HG03064 (cell line): ENCODE measurements at regions not wholly inside any gene's neighbourhood (a gene's known extent, or its start where the extent isn't known, plus 50 kb on each side); places are given as distances from the start of the nearest gene placed in this dataset.

Experiments used
- ATAC-seq: cut with Tn5 transposase; IDR thresholded peaks from one replicate; pipeline ENCODE4 v1.9.1; 2021; ENCODE audit warnings: low read depth; ENCODE audit not compliant: unreplicated experiment

DNA sequence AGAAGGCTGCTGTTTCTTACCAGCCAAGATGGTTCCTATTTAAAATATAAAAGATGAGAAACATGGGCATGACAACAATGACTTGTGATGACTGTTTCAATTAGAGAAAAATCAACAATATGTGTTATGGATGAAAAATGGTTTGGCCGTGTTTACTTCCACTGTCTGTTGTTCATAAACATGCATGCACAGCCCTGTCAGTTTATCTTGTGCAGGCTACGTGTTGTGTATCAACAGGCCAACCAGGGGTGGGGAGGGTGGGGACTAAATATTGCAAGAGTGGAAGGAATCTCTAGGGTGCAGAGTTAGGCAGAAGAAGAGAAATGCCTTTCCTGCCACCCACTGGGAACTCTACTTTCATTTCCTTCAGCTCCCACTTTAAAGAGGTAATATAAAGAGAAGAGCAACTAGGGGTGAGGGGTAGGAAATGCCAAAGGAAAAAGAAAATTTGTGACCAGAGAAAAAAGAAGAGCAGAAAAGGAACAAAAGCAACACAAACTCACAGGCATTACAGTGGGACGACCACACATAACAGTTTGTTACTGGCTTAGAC, 116.8 kb upstream of the MEIS1 start:
- ATAC-seq, result no peak

DNA sequence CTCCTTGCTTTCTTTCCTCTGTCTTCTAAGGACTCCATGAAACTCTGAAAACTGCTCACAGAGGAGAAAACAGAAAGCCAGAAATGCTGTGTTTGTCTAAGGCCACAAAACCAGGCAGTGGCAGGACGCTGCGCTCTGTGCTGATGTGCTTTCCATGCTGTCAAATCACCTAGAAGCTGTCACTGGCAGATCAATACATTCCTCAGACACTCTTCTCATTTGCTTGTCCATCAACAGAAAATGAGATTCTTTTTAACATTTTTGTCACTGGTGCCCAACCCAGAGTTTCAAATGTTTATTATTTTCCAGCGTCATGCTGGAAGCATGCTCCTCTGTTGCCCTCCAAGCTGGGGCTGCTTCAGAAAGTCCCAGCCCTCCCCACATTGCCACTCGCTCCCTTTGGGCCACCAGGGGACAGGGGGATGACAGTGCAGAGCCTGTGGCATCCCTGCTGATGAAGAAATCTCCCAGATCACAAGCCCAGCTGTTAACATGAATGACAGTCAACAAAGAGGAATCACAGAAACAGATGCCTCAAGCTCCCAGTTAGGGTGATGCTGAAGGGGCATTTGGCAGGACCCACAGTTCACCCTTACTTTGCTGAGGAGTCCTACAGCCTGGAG, 117.5 kb upstream of the MEIS1 start:
- no peak for ATAC-seq

DNA sequence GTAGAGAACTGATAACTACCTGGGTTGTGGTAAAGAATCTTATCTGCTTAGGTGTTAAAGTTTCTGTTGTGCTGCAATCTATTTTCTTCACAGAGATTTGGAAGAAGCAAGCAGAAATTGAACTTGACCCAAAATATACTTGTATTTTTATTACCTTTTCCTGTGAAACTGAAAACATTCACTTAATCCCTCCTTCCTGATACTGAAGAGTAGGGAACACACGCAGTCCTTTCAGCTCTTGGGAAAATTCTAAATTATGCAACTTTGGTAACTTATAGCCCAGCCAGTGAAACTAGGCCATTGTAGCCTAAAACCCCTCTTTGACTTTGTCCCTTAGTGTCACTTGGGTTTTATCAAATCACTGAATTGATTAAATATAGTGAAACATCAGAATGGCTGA, 128.4 kb upstream of the MEIS1 start:
- ATAC-seq, result no peak

DNA sequence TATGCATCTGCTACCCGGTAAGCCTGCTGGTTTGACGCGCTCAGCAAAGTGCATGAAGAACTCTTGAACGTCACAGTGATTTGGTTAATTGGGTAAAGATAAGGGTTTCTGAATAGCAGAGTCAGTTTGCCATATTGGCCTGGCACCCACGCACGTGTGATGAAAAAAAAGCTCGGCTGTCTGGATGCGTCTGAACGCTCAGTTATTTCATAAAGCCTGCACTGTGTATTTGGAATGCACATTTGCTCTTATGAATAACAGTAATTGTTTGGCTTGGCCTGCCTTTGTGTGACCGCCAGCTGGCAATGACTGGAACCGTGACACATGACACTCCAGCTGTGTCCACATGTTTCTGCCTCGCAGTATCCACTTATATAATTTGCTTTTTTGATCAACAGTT, 129.2 kb upstream of the MEIS1 start:
- no peak for ATAC-seq

DNA sequence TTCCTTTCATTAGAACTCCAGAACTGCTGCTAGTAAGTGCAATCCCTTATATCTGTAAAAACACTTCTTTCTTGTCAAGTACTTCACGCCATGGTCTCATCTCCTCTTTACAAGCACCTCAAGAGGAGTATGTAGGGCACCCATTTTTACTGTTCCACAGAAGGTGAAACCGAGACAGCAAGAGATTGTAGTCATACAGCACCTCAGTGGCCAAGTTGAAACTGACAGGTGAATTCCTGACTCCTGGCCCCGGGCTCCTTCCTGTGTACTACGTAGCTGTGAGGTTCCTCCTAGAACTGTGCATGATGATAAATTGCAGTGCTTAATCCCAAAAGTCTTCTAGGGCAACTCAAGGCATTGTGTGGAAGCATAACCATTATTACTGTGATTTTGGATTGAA, 131.5 kb upstream of the MEIS1 start:
- no peak for ATAC-seq

DNA sequence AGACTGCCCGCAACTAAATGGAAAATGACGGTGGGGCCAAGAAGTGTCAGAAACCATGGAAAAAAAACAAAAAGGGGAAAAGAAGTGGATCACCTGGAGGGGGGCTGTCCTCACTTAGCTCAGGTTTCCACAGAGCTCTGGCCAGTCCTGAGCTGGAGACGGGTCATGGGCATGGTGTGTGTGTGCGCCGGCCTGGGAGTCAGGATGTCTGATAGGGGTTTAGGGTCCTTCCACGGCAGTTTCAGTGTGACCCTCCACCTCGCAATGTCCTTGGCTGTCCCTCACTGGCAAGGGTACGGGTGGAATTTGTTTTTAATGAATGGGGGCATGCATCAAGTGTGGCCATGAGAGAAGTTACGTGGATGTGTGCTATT, 133.2 kb upstream of the MEIS1 start:
- no peak for ATAC-seq

DNA sequence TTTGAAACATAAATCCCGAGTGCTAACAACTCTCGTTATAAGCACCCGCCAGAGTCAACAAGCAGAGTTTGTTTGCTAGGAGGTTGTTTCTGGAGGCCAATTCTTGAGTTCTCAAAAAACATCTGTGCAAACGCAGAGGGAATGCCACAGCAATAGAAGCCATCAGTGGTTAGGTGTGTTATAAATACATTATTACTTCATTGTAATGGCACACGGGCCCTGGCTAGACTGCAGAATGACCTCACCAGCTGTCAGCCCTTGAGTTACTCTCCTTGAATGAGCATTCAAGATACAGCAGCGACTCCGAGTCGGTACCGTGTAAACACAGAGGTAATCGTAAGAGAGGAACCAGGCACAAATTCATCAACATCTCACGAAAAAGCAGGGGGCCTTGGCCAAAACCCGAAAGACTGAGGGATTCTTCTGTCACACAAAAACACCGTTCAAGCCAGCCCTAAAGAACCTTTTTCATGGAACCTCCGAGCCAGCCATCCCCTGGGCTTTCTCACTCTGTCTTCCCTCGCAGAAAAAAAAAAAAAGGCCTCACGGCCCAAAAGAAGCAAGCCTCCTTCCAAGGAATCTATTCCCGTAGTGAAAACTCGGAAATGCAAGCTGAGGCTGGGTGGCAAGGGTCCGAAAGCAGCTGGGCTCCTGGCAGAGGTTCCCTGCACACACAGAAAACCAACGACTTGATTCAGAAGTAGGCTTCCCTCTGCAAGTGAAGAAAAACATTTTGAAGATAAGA, 133.7 kb upstream of the MEIS1 start:
- ATAC-seq, result no peak

DNA sequence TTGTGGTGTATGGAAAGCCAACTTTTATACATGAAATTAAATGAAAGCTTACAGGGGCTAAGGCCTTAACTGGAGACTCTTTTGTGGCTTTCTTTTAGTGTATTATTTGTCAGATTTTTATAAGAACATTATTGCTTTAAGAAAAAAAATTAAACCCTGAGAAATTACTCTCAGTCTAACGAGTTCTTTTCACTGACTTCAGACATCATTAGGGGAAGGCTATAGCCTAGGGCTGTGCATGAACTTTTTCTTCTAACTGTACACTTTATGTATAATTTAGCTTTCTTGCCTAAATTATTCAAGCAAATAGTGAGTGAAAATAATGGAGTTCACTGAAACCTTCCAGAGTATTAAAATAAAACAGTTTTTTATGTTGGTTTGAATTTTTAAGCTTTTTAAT, 151.1 kb upstream of the MEIS1 start:
- ATAC-seq, result no peak

DNA sequence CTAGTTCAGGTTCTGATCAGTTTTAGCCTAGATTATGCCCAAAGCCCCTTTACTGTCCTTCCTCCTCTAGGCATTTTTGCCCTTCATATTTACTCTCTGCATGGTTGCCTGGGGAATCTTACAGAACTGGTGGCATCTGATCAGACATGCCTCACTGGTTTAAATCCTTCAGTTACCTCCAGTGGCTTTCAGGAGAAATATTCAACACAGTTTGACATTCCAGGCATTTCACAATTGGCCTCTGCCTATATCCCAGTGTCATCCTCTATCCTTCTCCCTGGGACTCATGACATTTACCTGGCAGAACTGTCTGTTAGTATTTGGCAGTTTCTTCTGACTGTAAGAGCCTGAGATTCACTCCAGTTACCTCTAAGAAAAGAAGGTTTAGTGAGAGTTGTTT, 152.9 kb upstream of the MEIS1 start:
- no peak for ATAC-seq

DNA sequence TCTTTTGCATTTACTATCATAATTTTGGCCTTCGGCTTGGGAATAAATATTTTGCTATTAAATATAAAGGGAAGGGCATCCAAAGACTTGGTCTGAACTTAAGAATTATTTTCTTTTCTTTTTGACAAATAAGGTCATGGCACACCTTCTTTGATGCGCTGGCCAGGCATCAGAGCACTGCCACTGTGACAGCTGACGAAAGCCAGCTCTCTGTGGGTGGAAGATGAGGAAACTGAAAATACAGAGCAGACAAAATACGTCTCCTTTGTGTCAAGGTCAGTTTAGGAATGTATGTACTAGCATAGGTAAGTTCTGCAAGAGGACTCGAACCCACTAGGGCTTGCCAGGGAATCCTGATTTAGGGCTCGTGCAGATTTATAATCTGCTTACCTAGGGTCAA, 155.9 kb upstream of the MEIS1 start:
- ATAC-seq, result no peak

DNA sequence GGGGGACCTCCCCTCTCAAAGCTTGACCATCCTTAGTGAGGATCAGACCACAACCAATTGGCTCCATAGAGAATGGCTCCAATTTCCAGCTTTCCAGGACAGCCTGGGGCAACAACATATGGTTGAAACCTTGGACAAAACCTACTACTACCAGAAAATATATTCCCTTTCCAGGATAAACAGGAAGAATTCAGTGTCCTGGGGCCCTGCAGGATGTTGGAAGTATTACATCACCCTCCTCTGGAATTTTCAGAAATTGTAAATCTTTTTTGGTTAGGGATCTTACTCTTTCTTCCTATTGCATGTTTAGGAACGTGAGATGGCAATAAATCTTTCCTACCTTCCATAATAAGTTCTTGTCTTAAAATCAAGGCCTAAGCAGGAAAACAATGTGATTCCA, 158.9 kb upstream of the MEIS1 start:
- ATAC-seq, result no peak

DNA sequence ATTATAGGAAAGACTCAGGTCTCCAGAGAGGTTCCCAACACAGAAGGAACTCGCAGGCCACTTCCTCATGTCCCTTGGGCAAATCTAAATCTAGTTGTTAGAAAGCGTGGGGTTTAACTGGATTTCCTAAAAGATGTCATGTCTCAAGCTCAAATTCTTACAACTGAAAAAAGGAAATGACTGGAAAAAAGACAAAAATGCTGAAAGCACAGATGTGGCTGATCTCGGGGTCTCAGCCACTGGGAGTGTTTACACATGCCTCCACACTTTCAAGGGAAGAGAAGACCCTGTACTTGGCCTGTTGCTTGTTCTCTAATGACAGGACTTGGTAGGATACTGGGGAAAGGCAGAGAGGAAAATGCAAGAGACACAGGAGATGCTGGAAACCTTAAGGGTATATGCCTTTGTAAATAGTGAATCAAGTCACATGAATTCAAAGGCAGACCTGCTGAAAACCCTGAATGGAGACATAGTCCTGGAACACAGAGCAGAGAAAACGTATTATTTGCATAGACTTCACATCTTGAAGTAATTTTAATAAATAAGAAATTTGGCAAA, 160.9 kb upstream of the MEIS1 start:
- no peak for ATAC-seq

DNA sequence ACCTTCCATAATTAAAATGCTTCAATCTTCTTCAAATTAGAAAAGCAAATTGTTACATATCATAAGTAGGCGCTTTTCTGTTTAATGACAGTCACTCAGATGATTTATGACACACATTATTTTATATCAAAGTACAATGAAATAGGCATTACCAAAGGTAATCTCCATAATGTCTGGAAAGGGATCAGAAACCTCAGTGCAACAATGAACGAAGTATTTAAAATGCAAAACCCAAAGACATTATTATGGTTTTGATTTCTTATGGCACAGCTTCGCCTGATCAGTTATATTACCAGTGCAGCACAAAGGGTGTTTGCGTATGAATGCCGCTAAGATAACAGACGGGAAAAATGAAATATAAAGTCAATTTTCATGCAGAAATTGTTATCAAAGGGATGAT, 162.2 kb upstream of the MEIS1 start:
- no peak for ATAC-seq

DNA sequence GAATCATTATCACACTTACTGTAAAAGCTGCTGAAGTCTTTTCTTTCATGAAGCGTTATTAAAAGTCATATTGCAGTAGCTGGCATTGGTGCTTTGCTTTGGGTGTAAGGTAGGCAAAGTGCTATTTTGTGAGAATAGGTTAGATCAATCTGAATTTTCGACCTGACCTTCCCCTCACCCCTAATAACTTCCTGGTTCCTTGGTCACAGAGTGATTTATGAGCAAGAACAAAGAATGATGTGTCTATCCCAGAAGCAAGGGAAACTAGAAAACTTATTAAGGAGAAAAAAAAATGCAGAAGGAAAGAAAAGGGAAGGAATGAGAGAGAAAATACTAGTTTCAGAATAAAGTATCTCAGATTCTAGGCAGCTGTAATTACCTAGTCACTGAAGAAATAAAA, 163.1 kb upstream of the MEIS1 start:
- ATAC-seq, result no peak

DNA sequence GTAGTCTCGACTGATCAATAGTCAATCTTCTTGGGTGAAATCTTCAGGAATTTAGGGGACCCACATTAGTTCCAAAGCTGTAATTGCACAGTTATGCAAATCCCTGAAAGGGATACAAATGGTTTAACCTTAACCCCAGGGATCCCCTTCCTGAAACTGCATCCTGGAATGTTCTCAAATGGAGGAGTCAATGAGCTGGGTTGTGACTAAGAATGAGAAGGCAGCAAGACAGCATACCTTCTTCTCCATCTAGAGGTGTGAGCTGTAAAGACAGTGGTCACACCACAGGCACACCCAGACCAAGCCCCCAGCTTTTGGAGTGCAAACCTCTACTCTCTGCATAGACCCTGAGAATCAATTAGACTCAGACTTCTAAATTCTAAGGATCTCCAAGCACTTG, 164.7 kb upstream of the MEIS1 start:
- no peak for ATAC-seq

DNA sequence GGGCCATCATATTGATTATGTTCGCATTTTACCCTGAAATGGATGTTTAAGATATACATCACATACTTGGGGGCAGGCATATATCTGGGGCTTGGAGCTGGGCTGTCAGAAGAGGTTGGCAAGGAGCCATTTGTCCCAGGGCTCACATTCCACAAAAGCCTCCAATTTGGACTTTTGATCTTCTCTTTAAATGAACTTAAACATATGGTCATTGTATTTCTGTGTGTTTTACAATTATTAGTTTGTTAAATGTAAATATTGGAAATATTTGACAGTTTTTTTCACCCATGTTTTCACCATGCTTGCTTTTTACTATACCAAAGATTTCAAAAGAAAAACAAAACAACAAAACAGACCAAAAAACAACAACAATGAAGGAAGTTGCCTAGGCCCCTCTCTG, 165.8 kb upstream of the MEIS1 start:
- no peak for ATAC-seq

DNA sequence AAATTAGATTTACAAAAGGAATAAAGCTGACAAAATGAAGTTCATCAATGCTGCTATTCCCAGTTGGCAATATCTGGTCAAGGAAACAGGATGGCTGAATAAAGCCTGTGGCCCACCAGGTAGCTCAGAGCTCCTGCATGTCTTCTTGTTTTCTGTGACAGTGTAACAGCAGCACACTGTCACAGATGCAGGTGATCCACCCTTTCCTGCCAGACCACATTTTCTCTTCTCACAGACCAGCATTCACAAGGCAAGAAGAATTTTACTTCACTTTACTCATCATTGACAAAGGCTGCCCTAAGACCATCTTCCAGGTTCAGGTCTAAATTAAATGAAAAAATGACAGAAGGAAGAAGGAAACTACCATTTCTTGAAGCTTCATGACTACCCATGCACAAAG, 166.2 kb upstream of the MEIS1 start:
- ATAC-seq, result no peak

DNA sequence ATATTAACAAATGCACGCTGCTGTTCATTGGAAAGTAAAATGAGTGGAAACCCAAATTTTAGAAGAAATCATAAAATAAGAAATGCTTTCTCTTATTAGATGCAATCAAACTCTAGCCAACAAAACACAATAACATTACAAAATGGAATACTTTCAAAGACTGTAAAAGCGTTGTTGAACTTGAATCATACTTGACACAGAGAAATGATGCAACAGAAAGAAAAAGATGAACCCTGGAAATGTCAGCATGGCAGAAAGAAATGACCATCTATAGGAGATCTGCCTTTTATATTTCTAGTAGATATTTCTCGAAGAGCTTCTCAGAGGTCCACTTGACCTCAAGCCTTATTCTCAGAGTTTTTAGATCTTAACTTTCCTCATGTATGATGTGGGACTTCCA, 170.6 kb upstream of the MEIS1 start:
- no peak for ATAC-seq

DNA sequence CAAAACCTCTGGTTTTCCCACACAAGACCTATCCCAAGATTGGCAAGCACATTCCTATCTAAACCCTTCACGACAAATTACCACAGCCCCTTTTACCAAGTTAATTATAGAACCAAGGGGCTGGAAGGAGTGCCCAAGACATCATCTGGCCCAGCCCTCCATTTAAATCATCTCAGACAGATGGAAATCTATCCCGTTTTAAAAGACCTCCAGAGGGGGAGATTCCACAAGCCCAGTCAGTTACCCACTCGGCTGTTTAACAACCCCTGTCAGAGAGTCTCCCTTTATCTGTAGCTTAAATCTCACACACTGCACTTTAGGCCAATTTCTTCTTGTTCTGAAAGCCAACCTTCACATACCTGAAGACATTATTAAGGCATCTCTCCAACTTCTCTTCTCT, 179.1 kb upstream of the MEIS1 start:
- no peak for ATAC-seq

DNA sequence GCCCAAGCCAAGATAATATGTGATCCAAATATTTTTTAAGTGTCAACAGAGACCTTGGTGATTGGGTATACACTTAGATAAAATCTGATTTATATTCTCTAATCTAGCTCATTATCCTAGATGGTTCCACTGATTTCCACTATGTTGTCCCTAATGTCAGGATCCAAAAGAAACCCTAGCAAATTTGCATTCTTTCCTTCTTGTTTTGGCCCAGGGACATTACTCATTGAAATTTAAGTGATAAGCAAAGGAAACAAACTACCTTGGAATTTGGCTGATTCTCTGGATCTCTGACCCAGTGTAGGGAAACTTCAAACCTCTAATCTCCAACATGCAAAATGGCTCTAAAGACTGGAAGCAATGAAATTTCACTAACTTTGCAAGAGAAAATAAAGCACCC, 179.8 kb upstream of the MEIS1 start:
- ATAC-seq, result no peak

DNA sequence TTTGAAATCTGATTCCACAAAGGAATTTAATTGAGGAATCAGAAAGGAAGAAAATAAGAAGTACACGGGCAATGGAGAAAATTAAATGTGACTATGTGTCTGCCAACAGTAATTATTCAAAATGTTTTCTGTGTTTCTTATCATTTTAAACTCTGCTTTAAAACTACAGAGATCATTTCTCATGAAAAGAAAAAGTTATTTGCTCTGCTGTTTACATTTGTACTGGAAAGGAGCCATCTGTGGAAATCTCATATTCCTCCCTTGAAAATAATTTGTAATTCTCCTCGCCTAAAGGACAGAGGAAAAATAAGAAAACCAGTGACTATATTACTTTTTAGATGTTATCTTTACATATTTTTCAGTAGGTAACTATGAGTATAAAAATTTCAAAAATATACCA, 181.9 kb upstream of the MEIS1 start:
- ATAC-seq, result no peak

DNA sequence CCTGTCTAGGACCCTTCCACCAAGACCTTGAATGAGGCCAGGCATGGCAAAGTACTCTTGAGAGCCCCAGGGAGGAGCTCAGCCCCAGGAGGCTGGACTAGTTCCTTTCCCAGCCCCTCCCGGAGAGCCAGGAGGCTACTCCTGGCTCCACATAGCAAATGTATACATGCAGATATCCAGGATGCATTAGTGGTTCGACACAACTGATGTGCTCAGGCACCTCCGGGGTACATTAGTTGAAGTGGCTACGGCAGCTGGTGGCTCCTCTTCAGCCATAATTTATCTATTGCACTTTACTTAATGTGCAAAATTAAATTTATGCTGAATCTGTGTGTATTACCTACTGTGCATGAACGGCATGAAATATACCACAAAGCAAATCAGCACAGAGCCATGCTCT, 182.8 kb upstream of the MEIS1 start:
- ATAC-seq, result no peak
